B cell (primary cell): ENCODE measurements at regions not wholly inside any gene's neighbourhood (a gene's known extent, or its start where the extent isn't known, plus 50 kb on each side); places are given as distances from the start of the nearest gene placed in this dataset.

ENCODE experiments used
- ATAC-seq: fragments of 200-7000 bp; cut with Tn5 transposase; one replicate; pipeline ENCODE4 v1.10.0; 2021; ENCODE audit warnings: low read depth, mild to moderate bottlenecking, moderate number of reproducible peaks, moderate library complexity
- CTCF ChIA-PET: fragments of 350-600 bp; sonication (Branson Sonifier 250); formaldehyde crosslinking; loops from one replicate; lab custom pipeline; 2021; ENCODE audit warnings: antibody characterized with exemption, inconsistent platforms; lab: Charles Lee
- POLR2A ChIA-PET: fragments of 350-600 bp; sonication (Branson Sonifier 250); formaldehyde crosslinking; loops from one replicate; lab custom pipeline; 2021; ENCODE audit warnings: antibody characterized with exemption; lab: Charles Lee
- DNase-seq: peaks from one replicate; pipeline ENCODE4 v3.0.0; 2013
- H2AFZ ChIP-seq: 2 replicates; pipeline ENCODE4 v1.6.1; 2012; ENCODE audit warnings: mild to moderate bottlenecking, low read depth, low read length; ENCODE audit not compliant: insufficient read depth, poor library complexity, severe bottlenecking
- H3K27ac ChIP-seq, 2 donors: 1 replicate in 1 of 2; 2 replicates in 1 of 2; pipeline ENCODE4 v1.5.1; 2012 to 2013; ENCODE audit warnings: low read length in 2 of 2, mild to moderate bottlenecking in 2 of 2, moderate library complexity in 1 of 2
- H3K27me3 ChIP-seq, 4 experiments: fragments of 200-600 bp in 1 of 4; sonication (generic) in 1 of 4; replicated peaks in 1 of 4; 1 replicate in 2 of 4; 2 replicates in 2 of 4; pipeline versions ENCODE4 v1.6.1 to v1.7.0; 2013 to 2016; ENCODE audit warnings: low read length in 3 of 4, mild to moderate bottlenecking in 2 of 4, mixed read lengths in 1 of 4, moderate library complexity in 1 of 4; ENCODE audit not compliant: insufficient read depth in 4 of 4, control insufficient read depth in 3 of 4; ENCODE audit errors: control extremely low read depth in 1 of 4
- H3K36me3 ChIP-seq, 2 experiments: replicated peaks in 1 of 2; 1 replicate in 1 of 2; 2 replicates in 1 of 2; pipeline versions ENCODE4 v1.6.1 to v1.7.1; 2013; ENCODE audit warnings: low read length in 1 of 2; ENCODE audit not compliant: insufficient read depth in 2 of 2, control insufficient read depth in 1 of 2; ENCODE audit errors: control extremely low read depth in 1 of 2, extremely low read depth in 1 of 2
- H3K4me1 ChIP-seq, 2 donors: fragments of 200-600 bp in 1 of 2; sonication (generic) in 1 of 2; 1 replicate in 1 of 2; 2 replicates in 1 of 2; pipeline versions ENCODE4 v1.5.1 to v1.6.1; 2013 to 2017; ENCODE audit warnings: low read length in 2 of 2; ENCODE audit not compliant: control insufficient read depth in 2 of 2, insufficient read depth in 2 of 2
- H3K4me2 ChIP-seq: replicated peaks from 2 replicates; pipeline ENCODE3; 2012; ENCODE audit warnings: mild to moderate bottlenecking, low read depth, low read length; ENCODE audit not compliant: poor library complexity, severe bottlenecking
- H3K4me3 ChIP-seq, 5 experiments: fragments of 200-600 bp in 1 of 5; sonication (generic) in 1 of 5; 1 replicate in 3 of 5; 2 replicates in 2 of 5; pipeline versions ENCODE4 v1.5.1 to v1.7.0; 2011 to 2016; ENCODE audit warnings: low read length in 4 of 5, mild to moderate bottlenecking in 4 of 5, low read depth in 2 of 5, control low read depth in 1 of 5, moderate library complexity in 1 of 5; ENCODE audit not compliant: insufficient read depth in 1 of 5; ENCODE audit errors: control extremely low read depth in 1 of 5, extremely low read depth in 1 of 5
- H3K79me2 ChIP-seq: fragments of 200-600 bp; sonication (generic); one replicate; pipeline ENCODE4 v1.6.0; 2016; ENCODE audit warnings: low read length; ENCODE audit not compliant: control insufficient read depth, insufficient read depth
- H3K9ac ChIP-seq: fragments of 200-600 bp; sonication (generic); 2 replicates; pipeline ENCODE4 v1.6.1; 2017; ENCODE audit warnings: mild to moderate bottlenecking, low read length, moderate library complexity
- H3K9me3 ChIP-seq, 3 donors: one replicate each; pipeline versions ENCODE4 v1.6.1 to v1.7.1; 2013; ENCODE audit warnings: low read length in 2 of 3; ENCODE audit not compliant: control insufficient read depth in 2 of 3, insufficient read depth in 1 of 3; ENCODE audit errors: control extremely low read depth in 1 of 3
- H4K20me1 ChIP-seq: 2 replicates; pipeline ENCODE4 v1.6.0; 2012; ENCODE audit warnings: mild to moderate bottlenecking, low read length; ENCODE audit not compliant: insufficient read depth, control insufficient read depth, poor library complexity, severe bottlenecking
- H3K27ac Mint-ChIP-seq: one replicate; pipeline ENCODE4 v1.8.0; 2021; ENCODE audit warnings: mixed read lengths
- H3K27me3 Mint-ChIP-seq: one replicate; pipeline ENCODE4 v1.8.0; 2021; ENCODE audit warnings: mixed read lengths
- H3K4me1 Mint-ChIP-seq: one replicate; pipeline ENCODE4 v1.8.0; 2021; ENCODE audit warnings: mixed read lengths
- H3K4me3 Mint-ChIP-seq: one replicate; pipeline ENCODE4 v1.8.0; 2021; ENCODE audit warnings: mixed read lengths
- H3K9me3 Mint-ChIP-seq: one replicate; pipeline ENCODE4 v1.8.0; 2022; ENCODE audit warnings: mixed read lengths; ENCODE audit not compliant: insufficient read depth
- CTCF ChIP-seq: fragments of 200-600 bp; IDR thresholded peaks from one replicate; pipeline ENCODE4 v1.8.0; 2022; ENCODE audit warnings: antibody characterized with exemption, mild to moderate bottlenecking
- EZH2 ChIP-seq: IDR thresholded peaks from 2 replicates; pipeline ENCODE4 v1.6.1; 2012; ENCODE audit warnings: borderline replicate concordance, low read depth, mild to moderate bottlenecking, moderate library complexity, low read length; ENCODE audit not compliant: insufficient read depth, poor library complexity, severe bottlenecking
- WGBS: methylation state at CpG from one replicate; pipeline ENCODE4 v1.1.5; 2013; ENCODE audit warnings: missing lambda C conversion rate; ENCODE audit not compliant: insufficient coverage; 5-methylcytosine and 5-hydroxymethylcytosine counted together
- intact Hi-C: fragments of 100-400 bp; cut with micrococcal nuclease; formaldehyde crosslinking; loops from one replicate; pipeline ENCODE4 v1.10.0; 2022

GRCh38 chr6:155519176-155519738 lies 63.6 kb upstream of the NOX3 start:
- H3K36me3 ChIP-seq = no peaks in the 10 kb centered on the region

GRCh38 chr6:155517294-155517693 lies 61.7 kb upstream of the NOX3 start:
- no peak overlapping the region for H3K27ac Mint-ChIP-seq
- Histone ChIP-seq H3K4me1 (no peaks in the 10 kb centered on the region), H3K79me2 (no peaks in the 10 kb centered on the region), H3K9ac (no peak overlapping the region), H3K36me3 (no peaks in the 10 kb centered on the region), H3K27ac (no peak overlapping the region), H3K4me3 (no peak overlapping the region), H2AFZ (no peak overlapping the region), H3K4me2 (no peak overlapping the region), H3K27me3 (no peaks in the 10 kb centered on the region), H4K20me1 (no peaks in the 10 kb centered on the region), H3K9me3 (no peaks in the 10 kb centered on the region)
- H3K4me3 Mint-ChIP-seq = no peak overlapping the region
- ATAC-seq (no peak), DNase-seq (no peak)
- no peaks in the 10 kb centered on the region for H3K4me1 Mint-ChIP-seq
- no peaks in the 10 kb centered on the region for H3K27me3 Mint-ChIP-seq
- no peaks in the 10 kb centered on the region for H3K9me3 Mint-ChIP-seq
- TF ChIP-seq CTCF (no peak), EZH2 (no peak)
- ChIA-PET POLR2A (interaction anchor here (0.7 kb wide), 1 partner anchor 14 kb away, joined by 3 read pairs; no protein-coding TSS in a partner anchor), CTCF (no interaction called here)
- 100% methylated on average over 2 of the region's 8 CpGs for WGBS
- intact Hi-C loops = no loop called here

More at GRCh38 chr6:155519176-155519738, 63.6 kb upstream of the NOX3 start:
- no peaks in the 10 kb centered on the region for H3K4me1 ChIP-seq
- H4K20me1 ChIP-seq = no peaks in the 10 kb centered on the region
- H3K4me3 ChIP-seq = no peak overlapping the region
- H3K79me2 ChIP-seq = no peaks in the 10 kb centered on the region
- intact Hi-C loops = no loop called here
- H3K9me3 ChIP-seq = no peaks in the 10 kb centered on the region
- ChIA-PET POLR2A (no interaction called here), CTCF (no interaction called here)
- no peak overlapping the region for H3K4me2 ChIP-seq
- WGBS = no CpG with 5 or more reads among the region's 1 CpG
- ATAC-seq (no peak), DNase-seq (no peak)
- H3K27ac ChIP-seq = no peak overlapping the region
- no peaks in the 10 kb centered on the region for H3K27me3 ChIP-seq
- no peak overlapping the region for H2AFZ ChIP-seq
- Mint-ChIP-seq H3K27ac (no peak overlapping the region), H3K27me3 (no peaks in the 10 kb centered on the region), H3K9me3 (no peaks in the 10 kb centered on the region), H3K4me3 (no peak overlapping the region), H3K4me1 (no peaks in the 10 kb centered on the region)
- no peak overlapping the region for H3K9ac ChIP-seq
- no peak for TF ChIP-seq CTCF
- no peak for TF ChIP-seq EZH2
